Hepatocyte (in vitro differentiated cells): ENCODE measurements at regions not wholly inside any gene's neighbourhood (a gene's known extent, or its start where the extent isn't known, plus 50 kb on each side); places are given as distances from the start of the nearest gene placed in this dataset.

Experiments used
- DNase-seq: peaks from one replicate; pipeline ENCODE4 v3.0.0-alpha.2; 2016; ENCODE audit warnings: low spot score
- H2AFZ ChIP-seq: fragments of 200-600 bp; sonication (generic); 2 replicates; pipeline ENCODE4 v1.6.0; 2016; ENCODE audit warnings: antibody characterized with exemption, mild to moderate bottlenecking
- H3K27ac ChIP-seq: fragments of 200-600 bp; sonication (generic); 2 replicates; pipeline ENCODE4 v1.5.1; 2016; ENCODE audit warnings: mild to moderate bottlenecking
- H3K27me3 ChIP-seq: fragments of 200-600 bp; sonication (generic); 2 replicates; pipeline ENCODE4 v1.6.1; 2016
- H3K36me3 ChIP-seq: fragments of 200-600 bp; sonication (generic); replicated peaks from 2 replicates; pipeline ENCODE4 v1.5.1; 2016; ENCODE audit warnings: low read depth; ENCODE audit not compliant: insufficient read depth
- H3K4me1 ChIP-seq: fragments of 200-600 bp; sonication (generic); 2 replicates; pipeline ENCODE4 v1.5.1; 2016; ENCODE audit warnings: mild to moderate bottlenecking, moderate library complexity; ENCODE audit not compliant: insufficient read depth
- H3K4me2 ChIP-seq: fragments of 200-600 bp; sonication (generic); 2 replicates; pipeline ENCODE4 v1.6.0; 2016
- H3K4me3 ChIP-seq: fragments of 200-600 bp; sonication (generic); 2 replicates; pipeline ENCODE4 v1.5.1; 2016; ENCODE audit warnings: mild to moderate bottlenecking
- H3K79me2 ChIP-seq: fragments of 200-600 bp; sonication (generic); 2 replicates; pipeline ENCODE4 v1.6.0; 2017; ENCODE audit warnings: mild to moderate bottlenecking
- H3K9me2 ChIP-seq: fragments of 200-600 bp; sonication (generic); replicated peaks from 2 replicates; pipeline ENCODE4 v1.6.0; 2017; ENCODE audit warnings: mild to moderate bottlenecking; ENCODE audit not compliant: insufficient read depth
- H3K9me3 ChIP-seq: fragments of 200-600 bp; sonication (generic); 2 replicates; pipeline ENCODE4 v1.5.1; 2016; ENCODE audit warnings: low read depth, mild to moderate bottlenecking
- H4K20me1 ChIP-seq: fragments of 200-600 bp; sonication (generic); 2 replicates; pipeline ENCODE4 v1.6.0; 2016; ENCODE audit warnings: mild to moderate bottlenecking; ENCODE audit not compliant: insufficient read depth, poor library complexity, severe bottlenecking
- EZH2 ChIP-seq: fragments of 200-600 bp; sonication (generic); IDR thresholded peaks from 2 replicates; pipeline ENCODE4 v1.6.1; 2016; ENCODE audit warnings: antibody characterized with exemption, mild to moderate bottlenecking, borderline replicate concordance
- EZH2phosphoT487 ChIP-seq: fragments of 200-600 bp; sonication (generic); IDR thresholded peaks from one replicate; pipeline ENCODE4 v1.6.1; 2018; ENCODE audit warnings: antibody characterized with exemption, mild to moderate bottlenecking, low read depth, moderate library complexity; ENCODE audit not compliant: unreplicated experiment, severe bottlenecking
- WGBS: methylation state at CpG from one replicate; pipeline ENCODE4 v1.1.6; 2016; ENCODE audit warnings: low lambda C conversion rate; ENCODE audit errors: missing lambda C conversion rate; 5-methylcytosine and 5-hydroxymethylcytosine counted together
- TF ChIP-seq, protein P1 (sequence below): fragments of 200-600 bp; sonication (generic); IDR thresholded peaks from 2 replicates; pipeline ENCODE4 v1.5.1; 2016; ENCODE audit warnings: antibody characterized with exemption, mild to moderate bottlenecking; ENCODE audit not compliant: poor library complexity

DNA sequence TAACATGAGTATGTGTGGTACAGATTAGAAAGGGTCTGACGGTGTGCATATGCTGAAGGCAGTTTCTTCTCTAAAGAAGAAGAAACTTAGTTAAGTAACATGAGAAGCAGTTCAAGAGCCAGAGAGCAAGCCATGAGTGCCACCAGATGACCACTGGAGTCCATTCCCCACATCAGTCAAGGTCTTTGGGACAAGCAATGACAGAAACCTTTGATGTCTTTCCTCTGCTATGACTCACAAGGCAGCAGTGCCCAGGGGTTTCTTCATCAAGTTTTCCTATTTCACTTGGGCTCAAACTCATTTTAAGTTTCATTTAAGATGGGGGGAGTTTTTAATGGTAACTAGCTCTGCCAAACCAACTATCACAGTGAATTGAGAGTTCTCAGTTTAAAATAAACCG is 303.8 kb upstream of the TBX18 start:
- H2AFZ ChIP-seq, result no peak overlapping the region

DNA sequence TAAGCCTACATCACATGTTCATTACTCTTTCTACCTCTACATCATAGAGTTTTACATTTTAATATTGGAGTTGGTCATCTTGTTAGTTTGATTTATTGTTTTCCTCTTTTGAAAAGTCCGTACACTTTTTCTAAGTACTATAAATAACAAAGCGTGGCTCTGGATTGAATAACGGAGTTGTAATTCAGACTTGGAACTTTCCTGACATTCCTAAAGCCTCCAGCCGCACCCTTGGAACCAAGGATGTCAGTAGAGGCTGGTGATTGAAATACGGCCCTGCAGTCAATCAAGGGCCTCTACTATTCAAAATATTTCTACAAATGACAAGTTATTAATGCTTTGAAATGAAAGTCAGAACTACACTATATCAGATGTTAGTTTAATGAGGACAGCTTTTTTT is 301.9 kb upstream of the TBX18 start:
- H3K9me2 ChIP-seq, result no peaks in the 10 kb centered on the region
- no peak overlapping the region for H3K4me3 ChIP-seq
- H3K4me1 ChIP-seq, result no peaks in the 10 kb centered on the region
- no peaks in the 10 kb centered on the region for H4K20me1 ChIP-seq
- H3K27ac ChIP-seq, result no peak overlapping the region
- H2AFZ ChIP-seq, result no peak overlapping the region
- 71% methylated on average over 5 of the region's 5 CpGs for WGBS
- H3K27me3 ChIP-seq, result no peaks in the 10 kb centered on the region
- H3K79me2 ChIP-seq, result no peaks in the 10 kb centered on the region
- H3K9me3 ChIP-seq, result no peaks in the 10 kb centered on the region
- no peaks in the 10 kb centered on the region for H3K36me3 ChIP-seq
- no peak overlapping the region for H3K4me2 ChIP-seq
- DNase-seq, result no peak
- no peak for TF ChIP-seq EZH2phosphoT487
- TF ChIP-seq, protein P1, sequence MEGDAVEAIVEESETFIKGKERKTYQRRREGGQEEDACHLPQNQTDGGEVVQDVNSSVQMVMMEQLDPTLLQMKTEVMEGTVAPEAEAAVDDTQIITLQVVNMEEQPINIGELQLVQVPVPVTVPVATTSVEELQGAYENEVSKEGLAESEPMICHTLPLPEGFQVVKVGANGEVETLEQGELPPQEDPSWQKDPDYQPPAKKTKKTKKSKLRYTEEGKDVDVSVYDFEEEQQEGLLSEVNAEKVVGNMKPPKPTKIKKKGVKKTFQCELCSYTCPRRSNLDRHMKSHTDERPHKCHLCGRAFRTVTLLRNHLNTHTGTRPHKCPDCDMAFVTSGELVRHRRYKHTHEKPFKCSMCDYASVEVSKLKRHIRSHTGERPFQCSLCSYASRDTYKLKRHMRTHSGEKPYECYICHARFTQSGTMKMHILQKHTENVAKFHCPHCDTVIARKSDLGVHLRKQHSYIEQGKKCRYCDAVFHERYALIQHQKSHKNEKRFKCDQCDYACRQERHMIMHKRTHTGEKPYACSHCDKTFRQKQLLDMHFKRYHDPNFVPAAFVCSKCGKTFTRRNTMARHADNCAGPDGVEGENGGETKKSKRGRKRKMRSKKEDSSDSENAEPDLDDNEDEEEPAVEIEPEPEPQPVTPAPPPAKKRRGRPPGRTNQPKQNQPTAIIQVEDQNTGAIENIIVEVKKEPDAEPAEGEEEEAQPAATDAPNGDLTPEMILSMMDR, result no peak
- TF ChIP-seq EZH2, result no peak

More for the DNA sequence above, 303.8 kb upstream of the TBX18 start:
- H3K36me3 ChIP-seq, result no peaks in the 10 kb centered on the region
- H3K4me1 ChIP-seq, result no peaks in the 10 kb centered on the region
- H3K4me3 ChIP-seq, result no peak overlapping the region
- TF ChIP-seq EZH2phosphoT487 (no peak), EZH2 (no peak)
- TF ChIP-seq, protein P1, result no peak
- no peaks in the 10 kb centered on the region for H3K79me2 ChIP-seq
- no peak for DNase-seq
- H3K9me3 ChIP-seq, result no peaks in the 10 kb centered on the region
- no peak overlapping the region for H3K4me2 ChIP-seq
- no peaks in the 10 kb centered on the region for H3K9me2 ChIP-seq
- WGBS, result 75% methylated on average over 2 of the region's 2 CpGs
- H3K27me3 ChIP-seq, result no peaks in the 10 kb centered on the region
- no peak overlapping the region for H3K27ac ChIP-seq
- H4K20me1 ChIP-seq, result no peaks in the 10 kb centered on the region

DNA sequence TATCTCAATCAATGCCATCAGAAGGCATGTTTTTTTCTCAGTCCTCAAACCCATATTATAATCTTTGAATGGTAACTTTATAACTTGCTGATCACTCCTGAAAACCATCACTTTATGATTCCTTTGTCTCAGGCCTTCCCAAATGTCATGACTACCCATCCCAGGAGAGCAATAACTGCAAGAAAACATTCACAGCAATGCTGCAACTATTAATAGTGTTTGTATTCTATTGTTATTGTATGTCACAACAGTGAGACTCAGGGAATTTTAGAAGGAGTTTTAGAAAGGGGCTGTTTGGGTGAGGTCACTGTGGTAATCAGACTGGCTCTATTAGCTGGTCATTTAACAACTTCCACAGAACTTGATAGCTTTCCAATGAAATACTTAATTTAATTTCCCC is 301.4 kb upstream of the TBX18 start:
- Histone ChIP-seq H3K36me3 (no peaks in the 10 kb centered on the region), H2AFZ (no peak overlapping the region), H3K27me3 (no peaks in the 10 kb centered on the region), H3K79me2 (no peaks in the 10 kb centered on the region), H3K27ac (no peak overlapping the region), H3K9me3 (no peaks in the 10 kb centered on the region), H3K4me2 (no peak overlapping the region), H4K20me1 (no peaks in the 10 kb centered on the region), H3K4me1 (no peaks in the 10 kb centered on the region), H3K9me2 (no peaks in the 10 kb centered on the region), H3K4me3 (no peak overlapping the region)
- no peak for TF ChIP-seq EZH2
- TF ChIP-seq, protein P1, result no peak
- TF ChIP-seq EZH2phosphoT487, result no peak
- no peak for DNase-seq

DNA sequence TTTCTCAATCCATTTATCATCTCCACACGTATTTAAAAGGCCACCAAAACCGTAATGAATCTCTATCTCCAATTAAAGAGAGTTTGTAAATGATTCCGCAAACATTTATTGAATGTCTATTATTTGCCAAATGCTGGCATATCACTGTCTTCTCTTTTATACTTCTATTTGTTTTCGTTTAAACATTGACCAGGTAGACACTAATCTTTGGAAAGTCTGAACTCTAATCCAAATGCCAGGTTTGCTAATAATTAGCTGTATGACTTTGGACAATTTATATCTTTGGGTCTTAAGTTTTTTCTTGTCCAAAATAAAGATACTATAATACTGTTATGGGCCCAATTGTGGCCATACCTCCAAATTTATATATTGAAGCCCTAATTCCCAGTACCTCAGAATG is 299.2 kb upstream of the TBX18 start:
- no peaks in the 10 kb centered on the region for H3K27me3 ChIP-seq
- H4K20me1 ChIP-seq, result no peaks in the 10 kb centered on the region
- WGBS, result 61% methylated on average over 4 of the region's 4 CpGs
- H3K9me3 ChIP-seq, result no peaks in the 10 kb centered on the region
- DNase-seq, result no peak
- no peak overlapping the region for H3K4me2 ChIP-seq
- no peak overlapping the region for H2AFZ ChIP-seq
- no peaks in the 10 kb centered on the region for H3K9me2 ChIP-seq
- H3K79me2 ChIP-seq, result no peaks in the 10 kb centered on the region
- H3K4me3 ChIP-seq, result no peak overlapping the region
- H3K36me3 ChIP-seq, result no peaks in the 10 kb centered on the region
- no peak overlapping the region for H3K27ac ChIP-seq
- H3K4me1 ChIP-seq, result no peaks in the 10 kb centered on the region
- TF ChIP-seq EZH2phosphoT487, result no peak
- TF ChIP-seq EZH2, result no peak
- TF ChIP-seq, protein P1, result no peak
